A673 (cell line): ENCODE measurements at regions not wholly inside any gene's neighbourhood (a gene's known extent, or its start where the extent isn't known, plus 50 kb on each side); places are given as distances from the start of the nearest gene placed in this dataset.

Experiments used
- BruUV-seq: library from RNA; stranded (reverse); fragments of 400-500 nt; replicated peaks from 2 replicates; lab custom pipeline; 2021; lab: Mats Ljungman, UMichigan
- CTCF ChIA-PET: fragments of 300-600 bp; sonication (Branson Sonifier 250); formaldehyde crosslinking; loops from one replicate; lab custom pipeline; 2022; ENCODE audit warnings: antibody characterized with exemption; lab: Charles Lee
- POLR2A ChIA-PET: fragments of 300-600 bp; sonication (Branson Sonifier 250); formaldehyde crosslinking; loops from one replicate; lab custom pipeline; 2022; ENCODE audit warnings: antibody characterized with exemption; ENCODE audit not compliant: low non-redundant PET; lab: Charles Lee
- DNase-seq: peaks from one replicate; pipeline ENCODE4 v3.0.0-alpha.2; 2015; ENCODE audit warnings: low spot score
- H3K27ac ChIP-seq: fragments of 200-600 bp; sonication (generic); 2 replicates; pipeline ENCODE4 v1.5.1; 2016; ENCODE audit warnings: mixed run types, low read depth, mild to moderate bottlenecking, mixed read lengths, antibody characterized with exemption, low read length; ENCODE audit not compliant: poor library complexity, severe bottlenecking
- H3K27me3 ChIP-seq: fragments of 200-600 bp; sonication (generic); replicated peaks from 2 replicates; pipeline ENCODE4 v1.6.1; 2017; ENCODE audit warnings: mixed run types, low read depth, mild to moderate bottlenecking, mixed read lengths, antibody characterized with exemption, low read length; ENCODE audit not compliant: insufficient read depth, poor library complexity
- H3K36me3 ChIP-seq: fragments of 200-600 bp; sonication (generic); 2 replicates; pipeline ENCODE4 v1.6.1; 2016; ENCODE audit warnings: mixed run types, mild to moderate bottlenecking, mixed read lengths, antibody characterized with exemption, low read length; ENCODE audit not compliant: insufficient read depth, poor library complexity, severe bottlenecking
- H3K4me1 ChIP-seq: fragments of 200-600 bp; sonication (generic); 2 replicates; pipeline ENCODE4 v1.6.1; 2017; ENCODE audit warnings: mixed run types, mild to moderate bottlenecking, mixed read lengths, antibody characterized with exemption, low read length; ENCODE audit not compliant: insufficient read depth, poor library complexity, severe bottlenecking
- H3K4me3 ChIP-seq: fragments of 200-600 bp; sonication (generic); 2 replicates; pipeline ENCODE4 v1.5.1; 2016; ENCODE audit warnings: low read depth, mixed run types, mild to moderate bottlenecking, mixed read lengths, low read length; ENCODE audit not compliant: poor library complexity, severe bottlenecking
- H3K9me3 ChIP-seq: fragments of 200-600 bp; sonication (generic); 2 replicates; pipeline ENCODE4 v1.6.1; 2016; ENCODE audit warnings: mixed run types, low read depth, mild to moderate bottlenecking, mixed read lengths, antibody characterized with exemption, low read length; ENCODE audit not compliant: poor library complexity, severe bottlenecking
- CTCF ChIP-seq: fragments of 300-800, 200-600 bp; sonication (generic); conservative IDR thresholded peaks from 2 replicates; pipeline ENCODE4 v1.5.1; 2017; ENCODE audit warnings: low read depth, mild to moderate bottlenecking, antibody characterized with exemption, low read length, moderate library complexity, mixed read lengths
- EZH2 ChIP-seq: fragments of 200-600 bp; sonication (generic); IDR thresholded peaks from 2 replicates; pipeline ENCODE4 v1.6.1; 2017; ENCODE audit warnings: borderline replicate concordance, low read depth, mild to moderate bottlenecking, mixed read lengths, antibody characterized with exemption, low read length; ENCODE audit not compliant: poor library complexity, severe bottlenecking
- intact Hi-C: fragments of 100-400 bp; cut with micrococcal nuclease; formaldehyde crosslinking; loops from one replicate; pipeline ENCODE4 v1.10.0; 2022; ENCODE audit not compliant: unreplicated experiment

- no TSS peak for BruUV-seq
- CTCF ChIA-PET = no interaction called here
- H3K9me3 ChIP-seq = no peaks in the 10 kb centered on the region
- no peak overlapping the region for H3K27ac ChIP-seq
- H3K4me1 ChIP-seq = no peaks in the 10 kb centered on the region
- TF ChIP-seq EZH2 (no peak), CTCF (no peak)
- H3K36me3 ChIP-seq = no peaks in the 10 kb centered on the region
- POLR2A ChIA-PET = no interaction called here
- no peak for DNase-seq
- H3K4me3 ChIP-seq = no peak overlapping the region
- intact Hi-C loops = no loop called here
- H3K27me3 ChIP-seq = no peaks in the 10 kb centered on the region
These were observed 261.3 kb downstream of the FOXO1 start for GRCh38 chr13:40404967-40405716.

- no peak for DNase-seq
- Histone ChIP-seq H3K27ac (no peak overlapping the region), H3K27me3 (no peaks in the 10 kb centered on the region), H3K36me3 (no peaks in the 10 kb centered on the region), H3K4me3 (no peak overlapping the region), H3K4me1 (no peaks in the 10 kb centered on the region), H3K9me3 (no peaks in the 10 kb centered on the region)
- CTCF ChIA-PET = interaction anchor here (0.6 kb wide), 1 partner anchor 67 kb away, joined by 3 read pairs; no protein-coding TSS in a partner anchor
- no TSS peak for BruUV-seq
- intact Hi-C loops = no loop called here
- TF ChIP-seq EZH2 (no peak), CTCF (no peak)
- POLR2A ChIA-PET = no interaction called here
These were observed 259.9 kb downstream of the FOXO1 start for GRCh38 chr13:40406405-40407120.

- no peaks in the 10 kb centered on the region for H3K9me3 ChIP-seq
- BruUV-seq = no TSS peak
- no peak overlapping the region for H3K4me3 ChIP-seq
- TF ChIP-seq CTCF (no peak), EZH2 (no peak)
- intact Hi-C loops = no loop called here
- no peaks in the 10 kb centered on the region for H3K4me1 ChIP-seq
- no peaks in the 10 kb centered on the region for H3K36me3 ChIP-seq
- no peaks in the 10 kb centered on the region for H3K27me3 ChIP-seq
- CTCF ChIA-PET = interaction anchor here (1.0 kb wide), 1 partner anchor 338 kb away, joined by 3 read pairs; no protein-coding TSS in a partner anchor
- POLR2A ChIA-PET = interaction anchor here (0.7 kb wide), 1 partner anchor 372 kb away, joined by 8 read pairs; no protein-coding TSS in a partner anchor
- no peak for DNase-seq
- H3K27ac ChIP-seq = no peak overlapping the region
These were observed 258.9 kb downstream of the FOXO1 start for GRCh38 chr13:40407567-40407966.
